H9 (cell line): ENCODE measurements at regions not wholly inside any gene's neighbourhood (a gene's known extent, or its start where the extent isn't known, plus 50 kb on each side); places are given as distances from the start of the nearest gene placed in this dataset.

ENCODE experiments used
- DNase-seq: peaks from one replicate; pipeline ENCODE4 v3.0.0-alpha.2; 2017
- H2AFZ ChIP-seq: one replicate; pipeline ENCODE4 v1.6.1; 2013; ENCODE audit warnings: mild to moderate bottlenecking, low read length, control low read depth, moderate library complexity
- H2AK5ac ChIP-seq: 2 replicates; pipeline ENCODE4 v1.6.1; 2013; ENCODE audit warnings: low read length, control low read depth, mixed read lengths; ENCODE audit not compliant: insufficient read length
- H2BK120ac ChIP-seq: one replicate; pipeline ENCODE4 v1.6.1; 2013; ENCODE audit warnings: low read depth, mild to moderate bottlenecking, low read length, control low read depth, inconsistent platforms; ENCODE audit not compliant: poor library complexity, severe bottlenecking
- H2BK12ac ChIP-seq: 2 replicates; pipeline ENCODE4 v1.6.1; 2013; ENCODE audit warnings: low read length, control low read depth, mixed read lengths, low read depth; ENCODE audit not compliant: insufficient read length
- H2BK15ac ChIP-seq: 2 replicates; pipeline ENCODE4 v1.6.1; 2013; ENCODE audit warnings: low read depth, low read length, control low read depth
- H2BK20ac ChIP-seq: one replicate; pipeline ENCODE4 v1.6.1; 2013; ENCODE audit warnings: low read depth, mild to moderate bottlenecking, low read length, control low read depth, inconsistent platforms; ENCODE audit not compliant: poor library complexity, severe bottlenecking
- H2BK5ac ChIP-seq: 2 replicates; pipeline ENCODE4 v1.6.1; 2013; ENCODE audit warnings: low read length, control low read depth, mixed read lengths; ENCODE audit not compliant: insufficient read length
- H3K14ac ChIP-seq: 2 replicates; pipeline ENCODE4 v1.6.1; 2013; ENCODE audit warnings: low read length, control low read depth; ENCODE audit not compliant: insufficient read depth
- H3K18ac ChIP-seq: 2 replicates; pipeline ENCODE4 v1.6.1; 2013; ENCODE audit warnings: low read depth, mild to moderate bottlenecking, mixed read lengths, low read length, control low read depth; ENCODE audit not compliant: insufficient read length
- H3K23ac ChIP-seq: 2 replicates; pipeline ENCODE4 v1.6.1; 2013; ENCODE audit warnings: low read length, control low read depth, mixed read lengths, low read depth; ENCODE audit not compliant: insufficient read length
- H3K23me2 ChIP-seq: 2 replicates; pipeline ENCODE4 v1.6.1; 2013; ENCODE audit warnings: low read depth, mild to moderate bottlenecking, mixed read lengths, low read length, control low read depth; ENCODE audit not compliant: insufficient read length, poor library complexity, severe bottlenecking
- H3K27ac ChIP-seq: 2 replicates; pipeline ENCODE4 v1.5.1; 2013; ENCODE audit warnings: low read length, control low read depth, mixed read lengths, low read depth; ENCODE audit not compliant: insufficient read length
- H3K27me3 ChIP-seq: 2 replicates; pipeline ENCODE4 v1.6.1; 2013; ENCODE audit warnings: low read length, control low read depth, inconsistent platforms; ENCODE audit not compliant: insufficient read depth
- H3K4ac ChIP-seq: 2 replicates; pipeline ENCODE4 v1.6.1; 2013; ENCODE audit warnings: low read depth, mild to moderate bottlenecking, control low read depth, inconsistent platforms, low read length, moderate library complexity
- H3K4me1 ChIP-seq: 2 replicates; pipeline ENCODE4 v1.6.1; 2013; ENCODE audit warnings: low read length, control low read depth, inconsistent platforms; ENCODE audit not compliant: insufficient read depth
- H3K4me2 ChIP-seq: 2 replicates; pipeline ENCODE4 v1.6.1; 2013; ENCODE audit warnings: low read length, control low read depth, mixed read lengths; ENCODE audit not compliant: insufficient read length, insufficient read depth
- H3K56ac ChIP-seq: 2 replicates; pipeline ENCODE4 v1.6.1; 2013; ENCODE audit warnings: low read depth, mild to moderate bottlenecking, mixed read lengths, low read length, control low read depth; ENCODE audit not compliant: insufficient read length
- H3K79me1 ChIP-seq: 2 replicates; pipeline ENCODE4 v1.6.1; 2013; ENCODE audit warnings: low read depth, mild to moderate bottlenecking, moderate library complexity, low read length, control low read depth, inconsistent platforms; ENCODE audit not compliant: insufficient read depth, poor library complexity, severe bottlenecking
- H3K79me2 ChIP-seq: 2 replicates; pipeline ENCODE4 v1.6.1; 2013; ENCODE audit warnings: low read length, control low read depth, inconsistent platforms; ENCODE audit not compliant: insufficient read depth
- H3K9ac ChIP-seq: 2 replicates; pipeline ENCODE4 v1.6.1; 2013; ENCODE audit warnings: low read length, control low read depth, mixed read lengths; ENCODE audit not compliant: insufficient read length; ENCODE audit errors: extremely low read depth
- H3K9me3 ChIP-seq: one replicate; pipeline ENCODE4 v1.6.1; 2013; ENCODE audit warnings: low read depth, low read length, inconsistent platforms; ENCODE audit not compliant: control insufficient read depth
- H3T11ph ChIP-seq: one replicate; pipeline ENCODE4 v1.6.1; 2013; ENCODE audit warnings: mild to moderate bottlenecking, low read length, control low read depth, inconsistent platforms
- H4K20me1 ChIP-seq: one replicate; pipeline ENCODE4 v1.6.1; 2013; ENCODE audit not compliant: control insufficient read depth, insufficient read length, insufficient read depth
- H4K5ac ChIP-seq: 2 replicates; pipeline ENCODE4 v1.6.1; 2013; ENCODE audit warnings: low read depth, mild to moderate bottlenecking, mixed read lengths, low read length, control low read depth; ENCODE audit not compliant: insufficient read length
- H4K8ac ChIP-seq: replicated peaks from 2 replicates; pipeline ENCODE4 v1.6.1; 2013; ENCODE audit warnings: low read length, control low read depth, mixed read lengths, low read depth; ENCODE audit not compliant: insufficient read length
- H4K91ac ChIP-seq: 2 replicates; pipeline ENCODE4 v1.6.1; 2013; ENCODE audit warnings: low read depth, mild to moderate bottlenecking, moderate library complexity, mixed read lengths, low read length, control low read depth; ENCODE audit not compliant: insufficient read length
- H3K27ac Mint-ChIP-seq, 3 experiments: 2 replicates in 2 of 3; 3 replicates in 1 of 3; pipeline ENCODE4 v1.8.0; 2020 to 2021; ENCODE audit warnings: mixed read lengths in 3 of 3, mild to moderate bottlenecking in 1 of 3, moderate library complexity in 1 of 3
- H3K27me3 Mint-ChIP-seq: 2 replicates; pipeline ENCODE4 v1.8.0; 2021; ENCODE audit warnings: low read depth, mild to moderate bottlenecking, moderate library complexity, mixed read lengths
- H3K36me3 Mint-ChIP-seq, 3 experiments: 2 replicates in 2 of 3; 3 replicates in 1 of 3; pipeline ENCODE4 v1.8.0; 2020 to 2021; ENCODE audit warnings: low read depth in 3 of 3, mixed read lengths in 3 of 3; ENCODE audit not compliant: insufficient read depth in 1 of 3
- H3K4me1 Mint-ChIP-seq, 2 experiments: 2 replicates each; pipeline ENCODE4 v1.8.0; 2020; ENCODE audit warnings: mixed read lengths in 2 of 2
- H3K4me3 Mint-ChIP-seq, 2 experiments: 2 replicates in 1 of 2; 3 replicates in 1 of 2; pipeline ENCODE4 v1.8.0; 2020 to 2021; ENCODE audit warnings: mild to moderate bottlenecking in 2 of 2, mixed read lengths in 2 of 2, moderate library complexity in 1 of 2
- H3K9me3 Mint-ChIP-seq, 2 experiments: 2 replicates in 1 of 2; 3 replicates in 1 of 2; pipeline ENCODE4 v1.8.0; 2020; ENCODE audit warnings: mild to moderate bottlenecking in 2 of 2, mixed read lengths in 2 of 2, moderate library complexity in 1 of 2
- WGBS: extraction: QIAGEN DNeasy Blood & Tissue Kit; methylation state at CpG from one replicate; pipeline ENCODE4 v1.1.7; 2013; ENCODE audit warnings: missing lambda C conversion rate, low lambda C conversion rate, mixed read lengths; ENCODE audit not compliant: insufficient read length; ENCODE audit errors: extremely low coverage; 5-methylcytosine and 5-hydroxymethylcytosine counted together
- TF ChIP-seq, protein P1 (sequence below): fragments of 200-600 bp; sonication (generic); conservative IDR thresholded peaks from 3 replicates; pipeline ENCODE4 v1.8.0; 2021; ENCODE audit warnings: antibody characterized with exemption, mild to moderate bottlenecking

DNA sequence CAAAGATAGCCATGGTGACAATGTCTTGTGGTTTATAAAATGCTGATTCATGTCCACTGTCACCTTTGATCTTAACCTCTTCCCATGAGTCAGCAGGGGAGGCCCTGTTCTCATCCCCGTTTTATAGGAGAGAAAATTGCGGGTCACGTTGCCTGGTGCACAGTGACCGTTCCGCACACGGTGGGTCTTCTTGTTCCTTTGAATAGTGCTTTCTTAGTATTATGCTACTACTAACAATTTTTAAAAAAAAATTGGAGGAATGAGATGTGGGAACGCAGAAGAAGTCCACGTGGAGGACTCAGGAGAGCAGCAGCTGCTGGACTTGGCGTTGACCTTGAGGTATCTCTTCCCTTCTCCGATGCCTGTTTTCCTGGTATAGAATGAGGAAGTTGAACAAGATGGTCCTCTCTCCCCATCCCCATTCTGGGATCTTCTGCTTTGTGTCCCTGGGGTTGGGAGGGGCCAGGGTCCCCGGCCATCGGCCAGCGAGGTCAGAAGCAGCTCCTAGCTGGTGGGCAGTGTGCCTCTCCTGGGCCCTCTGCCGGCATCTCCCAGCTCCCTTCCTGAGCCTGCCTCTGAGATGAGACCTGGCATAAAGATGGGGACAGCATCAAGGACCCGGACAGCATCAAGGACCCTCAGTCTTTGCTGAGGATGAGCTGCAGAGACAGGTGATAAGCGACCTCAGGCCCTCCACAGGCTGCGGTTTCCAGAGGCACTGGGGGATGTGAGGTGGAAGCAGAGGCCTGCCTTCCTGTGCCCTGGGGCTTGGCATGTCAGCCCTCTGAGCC is 143.9 kb downstream of the C9orf50 start:
- H3K27ac Mint-ChIP-seq, result no peak overlapping the region
- Histone ChIP-seq H3K4me1 (no peaks in the 10 kb centered on the region), H2BK120ac (no peak overlapping the region), H4K91ac (no peak overlapping the region), H3K23ac (no peak overlapping the region), H4K8ac (no peak overlapping the region), H2AFZ (no peak overlapping the region), H3K14ac (no peak overlapping the region), H2BK5ac (no peak overlapping the region), H3K27ac (no peak overlapping the region), H3K9ac (no peak overlapping the region), H3K23me2 (peaks cover 3% of the 10 kb centered on the region), H3K27me3 (peaks cover 5% of the 10 kb centered on the region; the same call in 1 of the 2 replicates), H2BK20ac (no peak overlapping the region), H2AK5ac (no peak overlapping the region), H3K9me3 (no peaks in the 10 kb centered on the region), H3K18ac (no peak overlapping the region), H3T11ph (no peak overlapping the region), H3K56ac (no peak overlapping the region), H4K5ac (no peak overlapping the region), H2BK12ac (no peak overlapping the region), H3K79me1 (no peaks in the 10 kb centered on the region), H2BK15ac (no peak overlapping the region), H3K4me2 (no peak overlapping the region), H4K20me1 (no peaks in the 10 kb centered on the region), H3K4ac (no peak overlapping the region), H3K79me2 (no peaks in the 10 kb centered on the region)
- TF ChIP-seq, protein P1, sequence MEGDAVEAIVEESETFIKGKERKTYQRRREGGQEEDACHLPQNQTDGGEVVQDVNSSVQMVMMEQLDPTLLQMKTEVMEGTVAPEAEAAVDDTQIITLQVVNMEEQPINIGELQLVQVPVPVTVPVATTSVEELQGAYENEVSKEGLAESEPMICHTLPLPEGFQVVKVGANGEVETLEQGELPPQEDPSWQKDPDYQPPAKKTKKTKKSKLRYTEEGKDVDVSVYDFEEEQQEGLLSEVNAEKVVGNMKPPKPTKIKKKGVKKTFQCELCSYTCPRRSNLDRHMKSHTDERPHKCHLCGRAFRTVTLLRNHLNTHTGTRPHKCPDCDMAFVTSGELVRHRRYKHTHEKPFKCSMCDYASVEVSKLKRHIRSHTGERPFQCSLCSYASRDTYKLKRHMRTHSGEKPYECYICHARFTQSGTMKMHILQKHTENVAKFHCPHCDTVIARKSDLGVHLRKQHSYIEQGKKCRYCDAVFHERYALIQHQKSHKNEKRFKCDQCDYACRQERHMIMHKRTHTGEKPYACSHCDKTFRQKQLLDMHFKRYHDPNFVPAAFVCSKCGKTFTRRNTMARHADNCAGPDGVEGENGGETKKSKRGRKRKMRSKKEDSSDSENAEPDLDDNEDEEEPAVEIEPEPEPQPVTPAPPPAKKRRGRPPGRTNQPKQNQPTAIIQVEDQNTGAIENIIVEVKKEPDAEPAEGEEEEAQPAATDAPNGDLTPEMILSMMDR, result no peak
- H3K4me3 Mint-ChIP-seq, result no peak overlapping the region
- H3K4me1 Mint-ChIP-seq, result peaks cover 33 to 36% of the 10 kb centered on the region in 2 experiments
- no CpG with 5 or more reads among the region's 17 CpGs for WGBS
- no peak for DNase-seq
- H3K9me3 Mint-ChIP-seq, result peaks cover 2 to 8% of the 10 kb centered on the region in 2 experiments; a peak in 3 of 5 replicates
- H3K27me3 Mint-ChIP-seq, result peaks cover 58% of the 10 kb centered on the region
- peaks cover 0 to 3% (median 0%) of the 10 kb centered on the region in 3 experiments; a peak in 1 of 7 replicates for H3K36me3 Mint-ChIP-seq
